OCI-LY1 (cell line): ENCODE measurements at regions not wholly inside any gene's neighbourhood (a gene's known extent, or its start where the extent isn't known, plus 50 kb on each side); places are given as distances from the start of the nearest gene placed in this dataset.

Experiments used
- EZH2 ChIP-seq: fragments of 200-600 bp; sonication (generic), shearing (Covaris generic); IDR thresholded peaks from 2 replicates; pipeline ENCODE4 v1.8.0; 2017; ENCODE audit warnings: borderline replicate concordance, mixed run types, mild to moderate bottlenecking, antibody characterized with exemption, low read length, moderate library complexity, mixed read lengths
- TF ChIP-seq, protein P1 (sequence below): fragments of 200-600 bp; sonication (generic), shearing (Covaris generic); IDR thresholded peaks from 2 replicates; pipeline ENCODE4 v1.5.1; 2017; ENCODE audit warnings: mild to moderate bottlenecking, antibody characterized with exemption, low read length, moderate library complexity, mixed read lengths

DNA sequence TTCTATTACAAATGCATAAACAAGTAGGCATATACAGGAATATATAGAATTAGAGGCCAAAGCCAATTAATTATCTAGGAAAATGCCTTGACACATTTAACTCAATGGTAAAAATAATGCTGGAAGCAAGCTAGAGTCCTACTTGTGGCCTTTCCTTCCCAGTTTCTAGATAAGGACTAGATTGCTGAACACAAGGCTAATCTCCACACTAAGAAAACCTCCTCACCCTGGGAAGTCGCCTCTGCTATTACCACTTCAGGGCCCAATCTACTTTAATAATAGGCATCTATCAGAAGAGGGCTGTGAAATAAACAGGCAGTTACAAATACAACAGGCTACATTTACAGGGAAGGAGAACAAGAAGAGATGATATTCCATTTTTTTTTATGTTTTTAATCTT lies 80.5 kb upstream of the PRICKLE2 start:
- TF ChIP-seq, protein P1, sequence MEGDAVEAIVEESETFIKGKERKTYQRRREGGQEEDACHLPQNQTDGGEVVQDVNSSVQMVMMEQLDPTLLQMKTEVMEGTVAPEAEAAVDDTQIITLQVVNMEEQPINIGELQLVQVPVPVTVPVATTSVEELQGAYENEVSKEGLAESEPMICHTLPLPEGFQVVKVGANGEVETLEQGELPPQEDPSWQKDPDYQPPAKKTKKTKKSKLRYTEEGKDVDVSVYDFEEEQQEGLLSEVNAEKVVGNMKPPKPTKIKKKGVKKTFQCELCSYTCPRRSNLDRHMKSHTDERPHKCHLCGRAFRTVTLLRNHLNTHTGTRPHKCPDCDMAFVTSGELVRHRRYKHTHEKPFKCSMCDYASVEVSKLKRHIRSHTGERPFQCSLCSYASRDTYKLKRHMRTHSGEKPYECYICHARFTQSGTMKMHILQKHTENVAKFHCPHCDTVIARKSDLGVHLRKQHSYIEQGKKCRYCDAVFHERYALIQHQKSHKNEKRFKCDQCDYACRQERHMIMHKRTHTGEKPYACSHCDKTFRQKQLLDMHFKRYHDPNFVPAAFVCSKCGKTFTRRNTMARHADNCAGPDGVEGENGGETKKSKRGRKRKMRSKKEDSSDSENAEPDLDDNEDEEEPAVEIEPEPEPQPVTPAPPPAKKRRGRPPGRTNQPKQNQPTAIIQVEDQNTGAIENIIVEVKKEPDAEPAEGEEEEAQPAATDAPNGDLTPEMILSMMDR: no peak
- no peak for TF ChIP-seq EZH2
